NCI-H1436 treated with DMSO at 0.1 percent for 48 hours (cell line): ENCODE measurements at regions not wholly inside any gene's neighbourhood (a gene's known extent, or its start where the extent isn't known, plus 50 kb on each side); places are given as distances from the start of the nearest gene placed in this dataset.
"Not testable (repeated sequence)": the region's sequence is repeated elsewhere in the genome, so short reads cannot be mapped to it uniquely, and the experiment has no call there.

Experiments
- DNase-seq: peaks from one replicate; lab custom pipeline; 2025; lab: John Stamatoyannopoulos, UW

DNA sequence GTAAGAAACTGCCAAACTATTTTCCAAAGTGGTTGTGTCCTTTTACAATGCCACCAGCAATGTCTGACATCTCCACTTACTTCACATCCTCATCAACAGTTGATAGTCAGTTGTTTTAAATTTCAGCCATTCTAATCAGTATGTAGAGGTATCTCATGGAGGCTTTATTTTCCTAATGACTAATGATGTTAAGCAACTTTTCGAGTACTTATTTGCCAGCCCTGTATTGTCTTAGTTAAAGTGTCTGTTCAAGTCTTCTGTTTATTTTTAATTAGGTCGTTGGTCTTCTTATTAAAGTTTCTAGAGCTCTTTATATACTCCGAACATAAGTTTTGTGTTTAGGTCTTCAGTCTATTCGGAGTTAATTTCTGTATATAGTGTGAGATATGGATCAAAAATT is 54.9 kb upstream of the NBPF12 start:
- not testable (repeated sequence) for DNase-seq

DNA sequence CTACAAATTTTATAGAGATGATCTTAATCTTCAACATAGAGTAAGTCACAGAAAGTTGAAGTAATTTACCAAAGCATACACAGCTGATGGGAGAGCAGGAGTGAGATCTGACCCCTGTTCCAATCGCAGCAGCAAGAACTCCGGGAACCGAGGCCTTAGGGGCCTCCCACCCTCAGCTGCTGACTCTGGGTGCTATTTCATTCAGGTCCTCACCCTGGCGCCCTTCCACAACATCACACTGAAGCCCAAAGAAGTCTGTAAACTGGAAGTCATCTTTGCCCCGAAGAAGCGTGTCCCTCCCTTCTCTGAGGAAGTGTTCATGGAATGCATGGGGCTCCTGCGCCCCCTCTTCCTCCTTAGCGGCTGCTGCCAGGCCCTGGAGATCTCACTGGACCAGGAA is 57.0 kb upstream of the NBPF12 start:
- not testable (repeated sequence) for DNase-seq

- DNase-seq = not testable (repeated sequence)
These were observed 74.3 kb upstream of the NBPF12 start for GRCh38 chr1:146863799-146864319.

DNA sequence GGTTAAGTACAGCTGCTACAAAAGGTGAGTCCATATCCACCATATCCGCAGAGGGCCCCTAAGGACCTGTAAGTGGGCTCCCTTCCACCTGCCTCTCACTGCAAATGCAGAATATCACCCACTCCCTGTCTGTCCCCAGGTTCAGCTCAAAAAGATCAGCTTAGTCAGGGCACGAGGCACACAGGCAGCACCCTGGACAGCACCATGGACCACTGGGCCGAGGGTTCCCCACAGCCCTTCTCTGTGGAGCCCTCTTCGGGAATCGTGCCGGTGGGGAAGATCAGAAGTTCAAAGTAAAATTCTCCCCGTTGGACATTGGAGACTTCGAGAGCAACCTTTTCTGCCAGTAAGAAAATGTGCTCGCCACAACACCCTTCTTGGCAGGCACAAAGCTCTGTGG is 85.0 kb upstream of the NBPF12 start:
- not testable (repeated sequence) for DNase-seq

DNA sequence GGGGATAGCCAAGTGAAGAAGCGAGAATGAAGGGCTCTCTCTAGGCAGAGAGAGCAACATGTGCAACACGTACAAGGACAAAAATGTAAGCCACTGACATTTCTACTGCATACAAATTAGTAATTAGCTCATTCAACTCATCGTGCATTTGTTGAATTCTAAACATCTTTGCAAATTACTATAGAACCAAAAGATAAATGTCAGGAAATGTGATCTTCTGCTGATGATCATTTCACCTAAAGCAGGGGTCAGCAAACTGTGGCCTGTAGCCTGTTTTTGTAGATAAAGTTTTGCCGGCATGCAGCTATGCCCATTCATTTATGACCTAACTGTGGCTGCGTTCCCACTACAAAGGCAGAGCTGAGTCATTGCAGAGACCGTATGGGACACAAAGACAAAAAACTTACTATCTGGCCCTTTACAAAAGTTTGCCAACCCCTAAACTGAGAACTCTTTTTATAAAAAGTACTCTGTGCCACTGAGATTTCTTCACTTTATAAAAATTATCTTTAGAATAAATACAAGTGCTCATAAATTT is 87.7 kb upstream of the NBPF12 start:
- DNase-seq = not testable (repeated sequence)

- DNase-seq = not testable (repeated sequence)
These were observed 99.4 kb upstream of the NBPF12 start for GRCh38 chr1:146838725-146839124.

- not testable (repeated sequence) for DNase-seq
These were observed 111.2 kb upstream of the NBPF12 start for GRCh38 chr1:146826957-146827356.

GRCh38 chr1:146794236-146794635 is 143.9 kb upstream of the NBPF12 start:
- DNase-seq = not testable (repeated sequence)

GRCh38 chr1:146792725-146793124 is 145.4 kb upstream of the NBPF12 start:
- DNase-seq = not testable (repeated sequence)

GRCh38 chr1:146784212-146784940 is 153.7 kb upstream of the NBPF12 start:
- not testable (repeated sequence) for DNase-seq

GRCh38 chr1:146781235-146781634 is 156.9 kb upstream of the NBPF12 start:
- not testable (repeated sequence) for DNase-seq

DNA sequence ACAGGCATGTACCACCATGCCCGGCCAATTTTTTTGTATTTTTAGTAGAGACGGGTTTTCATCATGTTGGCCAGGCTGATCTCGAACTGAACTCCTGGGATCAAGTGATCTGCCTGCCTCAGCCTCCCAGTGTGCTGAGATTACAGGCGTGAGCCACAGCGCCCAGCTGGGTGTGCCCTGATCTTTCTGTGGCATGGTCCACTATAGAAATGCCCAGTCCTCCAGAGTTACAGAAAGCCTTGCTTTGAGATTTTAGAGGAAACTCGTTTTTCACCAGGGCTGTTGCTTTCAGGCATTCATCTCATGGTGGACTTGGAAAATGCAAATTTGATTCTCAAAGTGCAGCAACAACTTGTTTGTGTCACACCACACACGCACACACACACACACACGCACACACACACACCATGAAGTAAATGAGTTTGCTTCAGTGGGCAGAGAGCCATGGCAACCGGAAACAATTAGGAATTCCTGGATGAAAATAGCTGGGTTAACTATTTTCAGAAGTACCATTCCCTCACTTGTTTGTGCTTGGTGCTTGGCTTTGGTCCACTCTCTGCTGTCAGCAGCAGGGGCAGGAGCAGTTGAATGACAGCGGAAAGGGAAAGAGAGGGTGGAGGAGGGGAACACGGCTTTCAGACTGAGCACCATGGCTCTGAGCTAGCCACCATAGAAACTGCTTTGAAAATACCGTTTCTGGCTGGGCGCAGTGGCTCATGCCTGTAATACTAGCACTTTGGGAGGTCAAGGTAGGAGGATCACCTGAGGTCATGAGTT is 160.1 kb upstream of the NBPF12 start:
- not testable (repeated sequence) for DNase-seq

DNA sequence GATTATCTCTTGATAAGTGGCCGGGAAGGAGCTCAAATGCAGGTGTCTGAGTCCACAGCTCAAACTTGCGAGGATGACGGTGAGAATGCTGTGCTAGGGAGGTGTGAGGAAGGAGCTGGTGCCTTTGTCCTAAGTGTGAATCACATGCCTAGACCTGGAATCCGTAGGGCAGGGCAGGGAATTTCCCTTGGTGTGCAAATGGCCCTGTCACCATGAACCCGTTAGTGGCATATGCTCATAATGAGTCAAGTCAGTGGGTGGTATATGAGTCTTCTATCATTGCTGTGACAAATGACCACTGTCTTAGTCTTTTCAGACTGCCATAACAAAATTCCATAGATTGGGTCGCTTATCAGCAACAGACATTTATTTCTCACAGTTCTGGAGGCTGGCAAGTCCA is 163.1 kb upstream of the NBPF12 start:
- DNase-seq = not testable (repeated sequence)

DNA sequence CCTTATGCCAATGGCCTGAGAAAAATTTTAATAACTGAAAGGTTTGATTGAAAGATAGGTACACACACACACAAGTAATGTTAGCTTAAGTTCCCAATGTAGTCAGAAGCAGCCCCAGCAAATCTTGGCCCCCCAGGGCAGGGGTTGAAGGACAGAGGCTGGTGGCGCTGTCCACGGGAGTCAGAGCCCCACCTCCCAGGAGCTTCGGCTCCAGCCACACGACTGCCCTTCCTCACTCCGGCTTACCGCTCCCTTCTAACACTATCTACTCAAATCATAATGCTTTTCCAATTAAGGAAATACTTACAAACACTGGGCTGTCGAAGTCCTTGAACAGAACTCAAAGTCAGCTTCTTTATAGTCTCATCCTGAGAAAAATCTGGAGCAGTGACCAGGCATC is 163.9 kb upstream of the NBPF12 start:
- DNase-seq = not testable (repeated sequence)

- DNase-seq = not testable (repeated sequence)
These were observed 166.7 kb upstream of the NBPF12 start for GRCh38 chr1:146771409-146771808.

DNA sequence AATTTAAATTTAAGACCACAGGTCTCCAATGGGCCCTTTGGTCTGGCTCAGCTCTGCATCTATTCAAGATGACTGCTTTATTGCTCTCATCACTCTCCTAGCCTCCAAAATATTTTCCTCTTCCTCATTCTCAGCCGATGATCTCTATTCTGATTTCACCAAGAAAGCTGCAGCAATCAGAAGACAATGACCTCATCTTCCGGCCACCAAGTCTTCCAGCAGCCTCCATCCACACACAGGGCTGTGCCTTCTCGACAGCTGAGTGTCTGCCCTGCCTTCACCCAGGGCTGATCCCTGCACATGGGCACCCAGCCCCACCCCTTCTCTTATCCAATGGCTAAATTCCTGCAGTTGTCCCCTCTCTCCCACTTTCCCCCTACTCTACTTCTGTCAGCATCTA is 167.1 kb upstream of the NBPF12 start:
- DNase-seq = not testable (repeated sequence)

GRCh38 chr1:146763234-146763633 is 174.9 kb upstream of the NBPF12 start:
- DNase-seq = not testable (repeated sequence)

DNA sequence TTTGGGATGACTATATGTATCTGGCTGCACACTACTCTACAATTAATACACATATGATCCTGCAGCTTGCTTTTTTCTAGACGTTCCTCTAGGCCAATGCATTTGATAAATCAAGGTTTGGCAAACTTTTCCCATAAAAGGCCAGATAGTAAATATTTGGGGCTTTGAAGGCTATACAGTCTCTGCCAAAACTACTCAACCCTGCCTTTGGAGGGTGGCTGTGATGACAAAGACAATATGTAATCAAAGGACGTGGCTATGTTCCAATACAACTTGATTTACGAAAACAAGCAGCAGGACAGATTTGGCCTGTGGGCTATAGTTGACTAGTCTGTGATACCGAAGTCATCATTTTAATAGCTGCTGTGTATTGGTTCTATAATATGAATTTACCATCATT is 181.3 kb upstream of the NBPF12 start:
- DNase-seq = not testable (repeated sequence)

GRCh38 chr1:146748686-146749085 is 189.4 kb upstream of the NBPF12 start:
- DNase-seq = not testable (repeated sequence)

DNA sequence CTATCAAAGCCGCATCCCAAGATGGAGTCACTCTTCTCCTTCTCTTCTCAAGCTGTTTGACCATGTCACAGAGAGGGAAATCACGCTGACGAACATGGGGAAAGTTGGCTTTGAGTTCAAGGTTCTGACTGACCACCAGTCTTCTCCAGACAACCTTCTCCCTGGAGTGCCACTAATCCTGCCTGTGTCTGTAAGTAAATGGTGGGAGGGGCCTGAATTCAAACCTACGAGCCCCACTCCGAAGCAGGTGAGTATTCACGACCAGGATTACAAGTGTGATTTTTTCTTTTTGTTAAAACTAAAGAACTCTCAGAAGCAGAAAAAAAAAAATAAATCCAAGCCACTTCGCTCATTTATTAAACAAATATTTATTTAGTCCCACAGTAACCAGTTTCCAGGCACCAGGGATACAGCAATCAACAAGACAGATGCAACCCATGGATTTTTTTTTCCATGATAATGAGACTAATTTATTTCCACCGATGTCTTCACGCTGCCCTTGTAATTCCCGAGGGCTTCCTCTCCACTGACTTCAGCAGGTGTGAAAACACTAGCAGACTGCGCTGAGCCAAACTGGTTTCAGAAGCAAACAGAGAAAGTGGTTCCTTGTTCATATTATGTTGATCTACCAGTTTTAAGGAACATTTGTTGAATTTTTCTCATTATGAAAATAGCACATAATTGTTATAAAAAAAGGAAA is 206.0 kb upstream of the NBPF12 start:
- not testable (repeated sequence) for DNase-seq

DNA sequence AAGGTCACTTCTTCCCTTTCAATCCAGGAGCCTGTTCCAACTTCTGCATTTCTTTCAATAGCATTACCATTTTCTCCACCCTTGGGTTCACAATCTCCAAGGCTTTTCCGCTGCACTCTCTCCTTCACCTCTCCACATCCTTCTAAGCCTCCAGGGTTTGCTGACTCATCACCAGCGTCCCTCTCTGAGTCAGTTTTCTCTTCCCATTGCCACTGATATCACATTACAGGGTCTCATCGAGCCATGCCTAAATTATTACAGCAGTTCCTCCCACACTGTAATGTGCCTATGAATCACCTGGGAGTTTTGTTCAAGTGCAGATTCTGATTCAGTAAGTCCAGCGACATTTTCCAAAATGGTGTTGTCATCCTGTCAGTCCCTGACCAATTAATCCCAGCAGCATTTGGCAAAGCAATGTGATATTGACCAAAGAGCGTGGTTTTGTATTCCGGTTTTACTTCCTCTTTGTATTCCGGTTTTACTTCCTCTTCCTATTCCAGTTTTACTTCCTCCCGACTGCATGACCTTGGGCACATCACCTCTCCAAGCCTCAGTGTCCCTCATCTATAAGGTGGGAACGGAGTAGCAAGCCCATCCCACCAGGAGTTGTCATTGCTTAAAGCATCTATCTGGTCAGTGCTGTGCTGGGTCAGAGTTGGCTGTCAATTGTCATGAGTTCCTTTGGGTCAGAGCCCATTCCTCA is 208.3 kb upstream of the NBPF12 start:
- DNase-seq = not testable (repeated sequence)
